ENCODE measurements at regions not wholly inside any gene's neighbourhood (a gene's known extent, or its start where the extent isn't known, plus 50 kb on each side); places are given as distances from the start of the nearest gene placed in this dataset.

DNA sequence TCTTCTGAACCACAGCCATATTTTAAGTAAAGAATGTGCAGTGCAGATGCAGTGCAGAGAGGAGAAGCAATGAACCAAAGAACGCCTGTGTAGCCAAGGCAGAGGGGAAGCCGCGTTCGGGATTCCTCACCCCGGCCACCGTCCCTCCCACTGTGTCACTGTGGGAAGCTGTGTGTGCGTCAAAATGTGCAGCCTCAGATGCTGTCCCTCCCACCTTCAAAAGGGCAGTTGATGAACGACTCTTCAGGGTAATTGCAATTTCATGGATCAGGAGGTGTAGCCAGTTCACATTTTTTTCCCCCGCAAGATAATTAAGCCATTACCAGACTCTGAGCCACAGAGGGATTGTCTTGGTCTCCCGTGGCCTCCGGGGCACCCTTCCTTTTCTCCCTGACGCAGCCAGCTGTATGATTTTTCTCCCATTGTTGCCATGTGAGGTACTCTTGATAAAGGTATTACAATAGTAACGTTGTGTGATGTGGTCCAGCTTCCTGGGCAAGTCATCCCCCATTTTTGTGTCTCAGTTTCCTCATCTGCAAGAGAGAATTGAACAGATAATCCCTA, 190.0 kb downstream of the FOXL1 start:
- TF ChIP-seq CTCF (IDR thresholded peaks at IDR 0.05) (no peak), POLR2A (IDR thresholded peaks at IDR 0.05) (no peak)
